GM19397 (cell line): ENCODE measurements at regions not wholly inside any gene's neighbourhood (a gene's known extent, or its start where the extent isn't known, plus 50 kb on each side); places are given as distances from the start of the nearest gene placed in this dataset.

Experiments
- ATAC-seq: cut with Tn5 transposase; IDR thresholded peaks from one replicate; pipeline ENCODE4 v1.9.1; 2021; ENCODE audit warnings: mild to moderate bottlenecking, moderate library complexity; ENCODE audit not compliant: unreplicated experiment

GRCh38 chr9:88730780-88731179 lies 195.8 kb downstream of the NXNL2 start:
- no peak for ATAC-seq

GRCh38 chr9:88732128-88732527 lies 197.2 kb downstream of the NXNL2 start:
- no peak for ATAC-seq

- no peak for ATAC-seq
Measured at GRCh38 chr9:88733651-88734421, 198.9 kb downstream of the NXNL2 start.

GRCh38 chr9:88734527-88734926 lies 199.5 kb downstream of the NXNL2 start:
- ATAC-seq, result no peak

GRCh38 chr9:88736136-88736637 lies 201.2 kb downstream of the NXNL2 start:
- ATAC-seq, result no peak

- ATAC-seq, result no peak
Measured at GRCh38 chr9:88737031-88737430, 202.1 kb downstream of the NXNL2 start.

GRCh38 chr9:88737876-88738275 lies 202.9 kb downstream of the NXNL2 start:
- ATAC-seq, result no peak

GRCh38 chr9:88738709-88739108 lies 203.7 kb downstream of the NXNL2 start:
- ATAC-seq, result no peak

GRCh38 chr9:88739373-88739772 lies 204.4 kb downstream of the NXNL2 start:
- no peak for ATAC-seq

- no peak for ATAC-seq
Measured at GRCh38 chr9:88740844-88741243, 205.9 kb downstream of the NXNL2 start.

GRCh38 chr9:88741335-88741734 lies 206.4 kb downstream of the NXNL2 start:
- no peak for ATAC-seq

- no peak for ATAC-seq
Measured at GRCh38 chr9:88742483-88742882, 207.5 kb downstream of the NXNL2 start.

- no peak for ATAC-seq
Measured at GRCh38 chr9:88742905-88743304, 207.9 kb downstream of the NXNL2 start.

GRCh38 chr9:88745276-88746001 lies 210.5 kb downstream of the NXNL2 start:
- no peak for ATAC-seq

- no peak for ATAC-seq
Measured at GRCh38 chr9:88746029-88746742, 211.2 kb downstream of the NXNL2 start.

- ATAC-seq, result no peak
Measured at GRCh38 chr9:88746743-88747398, 211.9 kb downstream of the NXNL2 start.

GRCh38 chr9:88747768-88748167 lies 212.8 kb downstream of the NXNL2 start:
- no peak for ATAC-seq

- no peak for ATAC-seq
Measured at GRCh38 chr9:88748566-88749261, 213.7 kb downstream of the NXNL2 start.

GRCh38 chr9:88749420-88749819 lies 214.4 kb downstream of the NXNL2 start:
- no peak for ATAC-seq

- no peak for ATAC-seq
Measured at GRCh38 chr9:88750832-88751360, 215.9 kb downstream of the NXNL2 start.
